Mesodermal cell (in vitro differentiated cells): ENCODE measurements at regions not wholly inside any gene's neighbourhood (a gene's known extent, or its start where the extent isn't known, plus 50 kb on each side); places are given as distances from the start of the nearest gene placed in this dataset.

Experiments
- H3K27ac ChIP-seq: 2 replicates; pipeline ENCODE4 v1.7.0; 2013; ENCODE audit warnings: mild to moderate bottlenecking, low read depth, low read length, moderate library complexity; ENCODE audit not compliant: severe bottlenecking
- H3K36me3 ChIP-seq: 2 replicates; pipeline ENCODE4 v1.7.1; 2013; ENCODE audit warnings: mild to moderate bottlenecking, low read length, moderate library complexity; ENCODE audit not compliant: control insufficient read depth, insufficient read depth
- H3K4me1 ChIP-seq: one replicate; pipeline ENCODE4 v1.7.1; 2013; ENCODE audit warnings: mild to moderate bottlenecking, low read length; ENCODE audit not compliant: insufficient read depth, control insufficient read depth, poor library complexity, severe bottlenecking
- H3K4me3 ChIP-seq: 2 replicates; pipeline ENCODE4 v1.7.0; 2013; ENCODE audit warnings: low read length, control low read depth, mild to moderate bottlenecking; ENCODE audit not compliant: insufficient read depth, poor library complexity, severe bottlenecking; ENCODE audit errors: extremely low read depth
- H3K9me3 ChIP-seq: 2 replicates; pipeline ENCODE4 v1.7.1; 2013; ENCODE audit warnings: mild to moderate bottlenecking, low read length, moderate library complexity; ENCODE audit not compliant: control insufficient read depth
- WGBS, 2 experiments: methylation state at CpG; one replicate each; pipeline ENCODE4 v1.1.5; 2013; ENCODE audit warnings: missing lambda C conversion rate in 2 of 2; ENCODE audit not compliant: insufficient coverage in 2 of 2; 5-methylcytosine and 5-hydroxymethylcytosine counted together

DNA sequence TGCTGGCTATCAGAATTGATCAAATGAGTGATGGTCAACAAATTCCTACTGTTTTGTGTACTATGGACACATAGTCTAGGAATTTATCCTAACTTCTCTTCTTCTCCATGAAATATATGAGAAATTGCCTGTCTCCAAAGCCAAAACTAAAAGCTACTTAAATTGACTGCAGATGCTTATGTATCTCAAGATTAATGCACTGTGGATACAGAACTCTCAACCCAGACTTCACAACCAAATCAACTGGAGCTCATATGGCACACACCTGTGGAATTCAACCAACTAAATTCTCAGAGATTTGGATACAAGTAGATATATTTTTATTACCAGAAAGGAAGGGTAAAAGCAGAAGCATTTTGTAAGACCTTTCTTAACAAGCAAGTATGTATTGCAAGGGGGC lies 566.1 kb downstream of the LTN1 start:
- Histone ChIP-seq H3K4me1 (no peaks in the 10 kb centered on the region), H3K36me3 (no peaks in the 10 kb centered on the region), H3K9me3 (no peaks in the 10 kb centered on the region), H3K4me3 (no peak overlapping the region), H3K27ac (no peak overlapping the region)

DNA sequence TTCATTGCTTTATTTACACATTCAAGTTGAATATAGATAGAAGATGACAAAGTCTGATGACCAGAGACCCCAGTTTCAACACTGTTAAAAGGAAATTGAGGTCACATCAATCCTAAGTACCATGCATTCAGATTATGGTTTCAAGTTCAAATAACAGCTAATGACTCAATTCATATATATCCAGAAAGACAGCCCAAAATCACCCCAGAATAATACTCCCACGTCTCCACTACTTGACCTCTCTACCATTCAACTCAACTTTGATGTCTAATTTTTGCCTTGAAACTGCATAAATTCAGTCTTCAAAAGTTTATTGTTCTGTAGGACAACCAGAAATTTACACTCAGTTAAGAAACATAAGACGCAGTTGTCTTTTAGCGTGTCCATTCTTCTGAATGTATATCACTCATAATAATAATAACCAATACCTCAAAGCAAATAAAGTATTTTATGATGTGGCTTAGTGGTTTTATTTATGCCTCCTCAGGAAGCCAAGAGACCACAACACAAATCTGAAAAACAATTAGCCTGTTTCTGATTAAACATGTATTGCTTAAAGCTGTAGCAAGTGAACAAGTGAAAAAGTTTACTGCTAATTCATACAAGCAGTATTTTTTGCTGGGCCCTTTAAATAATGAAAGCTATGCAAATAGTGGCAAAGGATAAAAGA lies 569.0 kb downstream of the LTN1 start:
- Histone ChIP-seq H3K9me3 (no peaks in the 10 kb centered on the region), H3K36me3 (no peaks in the 10 kb centered on the region), H3K4me3 (no peak overlapping the region), H3K27ac (no peak overlapping the region), H3K4me1 (no peaks in the 10 kb centered on the region)
- WGBS, 2 experiments, result 75 to 93% methylated on average over 1 of the region's 3 CpGs

DNA sequence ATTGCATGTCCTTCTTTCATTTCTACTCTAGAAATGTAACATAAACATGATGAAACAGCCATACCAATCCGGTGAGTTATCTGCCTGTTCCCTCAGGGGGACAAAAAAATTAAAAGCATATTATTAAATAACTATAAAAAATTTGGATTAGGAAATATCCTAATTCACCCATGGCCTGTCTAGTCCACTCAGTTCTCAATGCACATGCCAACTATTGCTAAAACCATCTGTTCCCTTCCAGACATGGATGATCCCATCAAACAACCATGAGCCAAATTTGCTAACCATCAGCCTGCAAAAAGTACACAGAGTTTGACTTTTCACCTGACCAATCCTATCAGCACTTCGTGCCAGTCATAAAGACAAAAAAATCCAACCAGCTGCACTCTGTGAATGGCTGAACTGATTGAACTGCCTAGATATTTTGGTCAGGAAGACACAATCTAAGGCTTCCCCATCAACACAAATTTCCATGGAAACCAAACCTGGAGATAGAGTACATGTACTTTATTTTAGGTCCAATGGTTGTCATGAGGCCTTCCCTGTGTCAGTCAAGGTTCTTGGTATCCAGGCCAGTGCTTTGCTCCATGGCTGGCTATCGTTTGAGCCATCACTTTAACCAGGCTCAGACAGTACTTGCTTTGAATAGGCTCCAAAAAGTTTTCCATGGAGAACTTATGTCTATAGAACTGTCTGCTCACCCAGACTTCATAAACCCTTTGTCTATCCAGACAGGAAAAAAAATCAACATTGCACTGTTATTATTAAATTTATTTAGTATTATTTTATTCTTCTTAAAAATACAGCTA lies 570.8 kb downstream of the LTN1 start:
- Histone ChIP-seq H3K4me1 (no peaks in the 10 kb centered on the region), H3K9me3 (no peaks in the 10 kb centered on the region), H3K36me3 (no peaks in the 10 kb centered on the region), H3K27ac (no peak overlapping the region), H3K4me3 (no peak overlapping the region)
- 90 to 94% methylated on average over 2 of the region's 3 CpGs for WGBS, 2 experiments

DNA sequence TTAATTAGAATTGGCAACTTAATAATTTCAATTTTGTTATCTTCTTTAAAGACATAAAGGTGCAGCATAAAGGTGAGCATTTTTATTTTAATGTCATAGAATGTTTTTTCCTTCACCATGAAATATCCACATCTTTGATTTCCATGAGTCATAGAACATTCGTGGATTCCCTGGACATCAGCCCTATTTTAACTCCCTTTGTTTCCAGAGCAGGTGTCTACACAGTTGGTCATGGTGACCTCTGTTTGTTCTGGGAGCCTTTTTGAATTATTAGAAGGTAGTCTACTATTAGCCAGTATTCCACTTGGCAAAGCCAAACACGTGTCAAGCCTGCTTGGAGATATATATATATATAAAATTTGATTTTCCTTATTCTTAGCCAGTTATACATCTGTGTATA lies 572.9 kb downstream of the LTN1 start:
- Histone ChIP-seq H3K36me3 (no peaks in the 10 kb centered on the region), H3K9me3 (no peaks in the 10 kb centered on the region), H3K4me3 (no peak overlapping the region), H3K27ac (no peak overlapping the region), H3K4me1 (no peaks in the 10 kb centered on the region)
- no CpG with 5 or more reads among the region's 2 CpGs for WGBS, 2 experiments

DNA sequence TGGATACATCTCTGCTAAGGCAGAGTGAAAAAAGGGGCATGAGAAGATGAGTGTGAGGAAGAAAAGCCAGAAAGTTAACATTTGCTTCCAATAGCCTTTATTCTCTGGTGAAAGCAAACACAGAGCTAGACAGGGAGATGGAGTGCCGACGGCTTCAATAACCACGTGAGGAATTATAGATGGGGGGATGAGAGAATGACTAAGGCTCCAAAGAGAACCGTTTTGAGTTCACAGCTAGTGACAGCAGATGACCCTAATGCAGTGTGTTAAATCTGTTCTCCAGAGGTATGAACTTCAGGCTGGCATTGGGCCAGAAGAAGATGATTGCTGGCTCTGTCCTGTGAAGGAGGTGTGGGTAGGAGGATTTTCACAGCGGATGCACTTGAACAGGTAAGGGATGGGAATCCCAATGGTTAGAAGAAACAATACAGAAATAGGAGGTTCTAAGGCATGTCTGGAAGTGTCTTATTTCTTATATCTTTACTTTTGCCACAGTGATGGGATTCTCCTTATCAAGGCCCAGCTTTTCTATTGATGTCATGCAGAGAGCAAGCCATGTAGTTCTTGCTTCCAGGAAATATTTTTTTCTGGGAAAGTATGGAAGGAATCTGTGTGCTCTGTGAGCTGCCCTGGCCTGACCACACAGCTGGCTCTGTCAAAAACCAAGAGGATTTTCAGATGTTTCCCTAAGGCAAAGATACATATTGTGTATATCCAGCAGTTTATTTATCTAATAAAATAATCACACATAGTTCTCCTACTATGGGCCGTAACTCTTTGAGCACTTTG lies 573.8 kb downstream of the LTN1 start:
- no peak overlapping the region for H3K4me3 ChIP-seq
- 90 to 92% methylated on average over 4 to 5 of the region's 6 CpGs for WGBS, 2 experiments
- no peaks in the 10 kb centered on the region for H3K36me3 ChIP-seq
- H3K9me3 ChIP-seq, result no peaks in the 10 kb centered on the region
- no peak overlapping the region for H3K27ac ChIP-seq
- H3K4me1 ChIP-seq, result no peaks in the 10 kb centered on the region

DNA sequence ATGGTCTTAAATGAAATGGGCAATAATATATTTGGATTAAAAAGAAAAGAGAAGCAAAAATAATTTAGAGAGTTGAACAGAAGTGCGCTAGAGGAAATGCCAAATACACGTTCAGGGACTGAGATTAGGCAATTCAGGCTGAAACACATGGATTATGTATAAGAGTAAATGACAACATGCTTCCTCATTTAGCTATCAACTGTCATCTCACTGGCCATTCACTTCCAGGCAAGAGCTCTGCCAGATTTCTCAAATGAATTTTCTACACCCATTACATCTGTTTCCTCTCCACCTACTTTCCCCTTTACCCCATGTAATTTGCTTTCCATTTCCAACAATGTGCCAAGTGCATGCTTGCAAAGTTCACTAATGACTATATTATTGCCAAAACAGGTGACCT lies 582.4 kb downstream of the LTN1 start:
- Histone ChIP-seq H3K36me3 (no peaks in the 10 kb centered on the region), H3K4me1 (no peaks in the 10 kb centered on the region), H3K27ac (no peak overlapping the region), H3K9me3 (no peaks in the 10 kb centered on the region), H3K4me3 (no peak overlapping the region)
- WGBS, 2 experiments, result 80% methylated on average over 2 of the region's 2 CpGs; no CpG with 5 or more reads in 1 of the 2 experiments

DNA sequence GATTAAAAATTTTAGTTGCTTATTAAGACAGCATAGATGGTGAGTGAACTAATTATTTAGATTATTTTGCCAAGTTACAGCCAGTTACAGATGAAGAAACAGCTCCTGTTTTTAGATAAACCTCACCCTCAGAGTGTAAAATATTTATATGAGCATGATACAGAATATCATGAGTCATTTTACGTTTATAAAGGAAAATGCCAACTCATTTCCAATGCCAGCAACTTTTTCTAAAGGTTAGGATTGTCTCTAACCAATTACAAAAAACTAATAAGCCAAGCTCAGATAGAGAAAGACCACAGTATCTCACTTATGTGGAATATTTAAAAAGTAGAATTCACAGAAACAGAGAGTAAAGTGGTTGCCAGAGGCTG lies 590.1 kb downstream of the LTN1 start:
- H3K9me3 ChIP-seq, result no peaks in the 10 kb centered on the region
- no CpG with 5 or more reads among the region's 1 CpG for WGBS, 2 experiments
- no peaks in the 10 kb centered on the region for H3K4me1 ChIP-seq

DNA sequence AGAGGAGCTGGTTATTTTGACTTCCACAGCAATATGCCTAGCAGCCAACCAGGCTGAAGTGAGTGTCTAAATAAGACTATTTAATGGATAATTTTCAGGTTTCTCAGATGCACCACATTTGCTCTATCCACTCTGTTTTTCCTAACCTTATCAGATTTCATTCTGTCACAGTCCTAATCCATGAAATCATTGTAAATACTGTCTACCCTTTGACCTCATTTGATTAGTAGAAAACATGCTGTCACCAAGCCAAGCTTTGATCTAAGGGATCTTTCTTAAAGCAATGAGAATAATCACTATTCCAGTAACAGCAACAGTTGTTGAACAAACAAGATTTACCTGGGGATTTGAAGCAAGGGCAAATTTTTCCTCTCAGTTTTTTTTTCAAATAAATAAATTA lies 595.6 kb downstream of the LTN1 start:
- Histone ChIP-seq H3K36me3 (no peaks in the 10 kb centered on the region), H3K9me3 (no peaks in the 10 kb centered on the region), H3K4me3 (no peak overlapping the region), H3K27ac (no peak overlapping the region), H3K4me1 (no peaks in the 10 kb centered on the region)

More for the DNA sequence above, 590.1 kb downstream of the LTN1 start:
- no peak overlapping the region for H3K4me3 ChIP-seq
- H3K27ac ChIP-seq, result no peak overlapping the region
- H3K36me3 ChIP-seq, result no peaks in the 10 kb centered on the region

DNA sequence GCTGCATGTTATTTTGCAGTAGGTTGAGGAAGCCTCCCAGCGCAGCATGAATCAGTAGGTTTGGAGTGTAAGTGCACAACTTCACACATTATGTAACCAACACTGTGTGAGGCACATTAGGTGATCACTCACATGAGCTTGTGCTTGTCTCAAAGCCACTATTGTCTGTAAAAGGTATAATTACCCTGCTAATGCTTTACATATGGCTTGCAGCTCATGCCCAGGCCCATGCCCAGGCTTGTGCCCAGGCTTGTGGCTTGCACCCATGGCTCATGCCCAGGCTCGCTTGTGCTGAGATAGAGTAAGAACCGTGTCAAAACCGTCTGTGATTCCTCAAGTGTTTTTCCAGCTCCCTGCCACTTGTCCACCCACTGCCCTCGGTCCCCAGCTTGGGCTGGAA lies 596.3 kb downstream of the LTN1 start:
- no peaks in the 10 kb centered on the region for H3K4me1 ChIP-seq
- no peak overlapping the region for H3K27ac ChIP-seq
- 63 to 90% methylated on average over 2 to 3 of the region's 5 CpGs for WGBS, 2 experiments
- H3K9me3 ChIP-seq, result no peaks in the 10 kb centered on the region
- H3K36me3 ChIP-seq, result no peaks in the 10 kb centered on the region
- no peak overlapping the region for H3K4me3 ChIP-seq

DNA sequence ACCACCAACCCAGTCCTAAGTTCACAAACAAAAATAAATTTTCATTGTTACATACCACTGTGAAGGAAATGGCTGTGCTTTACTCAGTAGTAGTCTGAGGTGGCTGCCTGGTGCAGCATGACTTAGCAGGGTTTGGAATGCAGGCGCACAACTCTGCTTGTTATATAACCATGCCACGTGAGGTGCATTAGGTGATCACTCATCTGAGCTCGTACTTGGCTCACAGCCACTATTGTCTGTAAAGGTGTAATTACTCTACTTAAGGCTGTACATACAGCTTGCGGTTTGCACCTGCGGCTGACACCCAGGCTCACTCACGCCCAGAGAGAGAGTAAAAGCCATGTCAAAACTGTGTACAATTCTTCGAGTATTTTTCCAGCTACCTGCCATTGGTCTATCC lies 599.4 kb downstream of the LTN1 start:
- 92 to 94% methylated on average over 7 of the region's 7 CpGs for WGBS, 2 experiments
- Histone ChIP-seq H3K36me3 (no peaks in the 10 kb centered on the region), H3K27ac (no peak overlapping the region), H3K9me3 (no peaks in the 10 kb centered on the region), H3K4me1 (no peaks in the 10 kb centered on the region), H3K4me3 (no peak overlapping the region)
